Mesendoderm (in vitro differentiated cells): ENCODE measurements at regions not wholly inside any gene's neighbourhood (a gene's known extent, or its start where the extent isn't known, plus 50 kb on each side); places are given as distances from the start of the nearest gene placed in this dataset.

ENCODE experiments used
- DNase-seq: peaks from one replicate; pipeline ENCODE4 v3.0.0; 2013
- H2AK5ac ChIP-seq: 2 replicates; pipeline ENCODE4 v1.6.1; 2013; ENCODE audit warnings: low read length, inconsistent platforms
- H2BK120ac ChIP-seq: 2 replicates; pipeline ENCODE4 v1.6.1; 2013; ENCODE audit warnings: low read depth, mild to moderate bottlenecking, low read length, moderate library complexity, mixed read lengths
- H2BK15ac ChIP-seq: replicated peaks from 2 replicates; pipeline ENCODE4 v1.6.1; 2013; ENCODE audit warnings: low read depth, mild to moderate bottlenecking, moderate library complexity
- H2BK5ac ChIP-seq: 2 replicates; pipeline ENCODE4 v1.6.1; 2013; ENCODE audit warnings: low read length, inconsistent platforms
- H3K18ac ChIP-seq: 2 replicates; pipeline ENCODE4 v1.6.1; 2013; ENCODE audit warnings: mild to moderate bottlenecking, low read length, mixed read lengths
- H3K23ac ChIP-seq: one replicate; pipeline ENCODE4 v1.6.1; 2013; ENCODE audit warnings: low read length
- H3K27ac ChIP-seq: 2 replicates; pipeline ENCODE4 v1.5.1; 2013; ENCODE audit warnings: low read depth, mild to moderate bottlenecking, inconsistent platforms, low read length, moderate library complexity
- H3K27me3 ChIP-seq: 2 replicates; pipeline ENCODE4 v1.6.1; 2013; ENCODE audit warnings: low read length, control low read depth, mild to moderate bottlenecking, inconsistent platforms; ENCODE audit not compliant: insufficient read depth, poor library complexity
- H3K36me3 ChIP-seq: 2 replicates; pipeline ENCODE4 v1.6.1; 2013; ENCODE audit warnings: low read length, inconsistent platforms; ENCODE audit not compliant: control insufficient read depth, insufficient read depth
- H3K4ac ChIP-seq: one replicate; pipeline ENCODE4 v1.6.1; 2013; ENCODE audit warnings: low read depth, mild to moderate bottlenecking, low read length, moderate library complexity
- H3K4me1 ChIP-seq: 2 replicates; pipeline ENCODE4 v1.6.1; 2013; ENCODE audit warnings: low read depth, low read length, inconsistent platforms; ENCODE audit not compliant: control insufficient read depth
- H3K4me2 ChIP-seq: 2 replicates; pipeline ENCODE4 v1.6.1; 2013; ENCODE audit warnings: low read length
- H3K4me3 ChIP-seq: 2 replicates; pipeline ENCODE4 v1.5.1; 2013; ENCODE audit warnings: mild to moderate bottlenecking, low read length
- H3K56ac ChIP-seq: one replicate; pipeline ENCODE4 v1.6.1; 2013; ENCODE audit warnings: low read length
- H3K79me1 ChIP-seq: 2 replicates; pipeline ENCODE4 v1.6.1; 2013; ENCODE audit warnings: low read length, inconsistent platforms
- H3K79me2 ChIP-seq: 2 replicates; pipeline ENCODE4 v1.6.1; 2013; ENCODE audit warnings: mild to moderate bottlenecking, low read length; ENCODE audit not compliant: control insufficient read depth, insufficient read depth
- H3K9ac ChIP-seq: 2 replicates; pipeline ENCODE4 v1.6.1; 2013; ENCODE audit warnings: low read length, inconsistent platforms
- H4K5ac ChIP-seq: one replicate; pipeline ENCODE4 v1.6.1; 2013; ENCODE audit warnings: low read length
- H4K8ac ChIP-seq: one replicate; pipeline ENCODE4 v1.6.1; 2013; ENCODE audit warnings: low read depth, mild to moderate bottlenecking, control low read depth, low read length, moderate library complexity
- WGBS: extraction: QIAGEN DNeasy Blood & Tissue Kit; methylation state at CpG from one replicate; pipeline ENCODE4 v1.1.7; 2013; ENCODE audit warnings: low lambda C conversion rate, missing lambda C conversion rate; ENCODE audit not compliant: insufficient coverage; ENCODE audit errors: extremely low coverage; 5-methylcytosine and 5-hydroxymethylcytosine counted together

DNA sequence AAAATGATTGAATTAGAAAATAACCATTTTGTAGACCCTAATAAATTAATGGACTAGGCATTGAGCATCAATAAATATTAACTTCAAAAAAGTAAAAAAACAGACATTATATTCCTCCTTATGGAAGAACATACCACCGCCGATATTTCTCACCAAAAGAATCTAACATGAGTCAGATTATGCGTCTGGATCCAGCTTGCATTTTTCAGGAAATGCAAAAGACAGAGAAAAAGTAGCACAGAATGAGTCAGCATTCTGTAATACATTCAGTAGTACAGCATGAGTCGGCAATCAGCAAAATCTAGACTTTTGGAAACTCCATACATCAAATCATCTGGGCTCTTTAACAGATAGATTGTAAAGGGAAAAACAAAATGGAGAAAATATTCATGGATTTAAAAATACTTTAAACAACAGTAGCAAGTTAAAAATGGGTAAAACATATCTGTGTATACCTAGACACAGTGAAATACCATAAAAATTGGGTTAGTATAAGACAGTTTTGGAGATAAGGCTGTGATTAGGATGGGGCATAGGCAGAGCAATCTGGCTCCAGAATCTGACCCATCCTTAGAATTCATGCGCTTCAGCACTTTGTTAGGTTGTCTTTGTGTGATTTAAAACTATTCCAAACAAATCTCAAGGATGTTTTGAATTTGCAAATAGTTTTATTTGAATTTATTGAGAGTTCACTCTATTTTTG, 633.0 kb upstream of the FAM241A start:
- no peak overlapping the region for H4K5ac ChIP-seq
- H3K4me3 ChIP-seq = no peak overlapping the region
- no CpG with 5 or more reads among the region's 5 CpGs for WGBS
- H3K36me3 ChIP-seq = no peaks in the 10 kb centered on the region
- no peaks in the 10 kb centered on the region for H3K79me2 ChIP-seq
- H3K79me1 ChIP-seq = no peaks in the 10 kb centered on the region
- no peak overlapping the region for H2BK5ac ChIP-seq
- H3K18ac ChIP-seq = no peak overlapping the region
- no peaks in the 10 kb centered on the region for H3K4me1 ChIP-seq
- no peak overlapping the region for H3K4me2 ChIP-seq
- H3K9ac ChIP-seq = no peak overlapping the region
- no peak overlapping the region for H2BK120ac ChIP-seq
- H2AK5ac ChIP-seq = no peak overlapping the region
- no peak overlapping the region for H4K8ac ChIP-seq
- H2BK15ac ChIP-seq = no peak overlapping the region
- H3K4ac ChIP-seq = no peak overlapping the region
- H3K56ac ChIP-seq = no peak overlapping the region
- peak; percentile 24 for DNase-seq
- H3K27ac ChIP-seq = no peak overlapping the region
- H3K23ac ChIP-seq = no peak overlapping the region
- no peaks in the 10 kb centered on the region for H3K27me3 ChIP-seq

DNA sequence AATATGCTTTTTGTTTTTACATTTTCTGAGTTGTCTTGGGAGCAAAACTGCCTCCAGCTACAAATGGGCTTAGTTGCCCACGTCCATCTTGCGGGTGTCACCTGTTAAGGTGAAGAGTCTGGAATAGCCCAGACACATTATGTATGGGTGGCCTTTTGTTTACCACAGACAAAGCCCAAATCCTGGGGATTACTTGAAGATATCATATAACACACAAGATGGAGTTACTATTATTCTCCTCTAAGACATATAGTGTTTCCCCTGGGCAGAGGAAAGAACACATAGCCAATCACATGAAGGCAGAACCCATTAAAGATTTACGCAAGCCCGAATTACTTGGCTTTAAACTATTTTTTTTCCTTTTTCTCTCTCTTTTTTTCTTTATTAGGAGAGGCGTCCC, 625.6 kb upstream of the FAM241A start:
- DNase-seq = no peak
- H3K27me3 ChIP-seq = no peaks in the 10 kb centered on the region
- H3K4ac ChIP-seq = no peak overlapping the region
- H3K4me3 ChIP-seq = no peak overlapping the region
- no peaks in the 10 kb centered on the region for H3K79me2 ChIP-seq
- H3K79me1 ChIP-seq = no peaks in the 10 kb centered on the region
- no peaks in the 10 kb centered on the region for H3K4me1 ChIP-seq
- no CpG with 5 or more reads among the region's 5 CpGs for WGBS
- H3K23ac ChIP-seq = no peak overlapping the region
- H3K18ac ChIP-seq = no peak overlapping the region
- no peak overlapping the region for H2BK15ac ChIP-seq
- no peak overlapping the region for H4K8ac ChIP-seq
- H2BK120ac ChIP-seq = no peak overlapping the region
- no peak overlapping the region for H3K9ac ChIP-seq
- H2BK5ac ChIP-seq = no peak overlapping the region
- H3K4me2 ChIP-seq = no peak overlapping the region
- no peak overlapping the region for H4K5ac ChIP-seq
- no peak overlapping the region for H2AK5ac ChIP-seq
- H3K36me3 ChIP-seq = no peaks in the 10 kb centered on the region
- no peak overlapping the region for H3K56ac ChIP-seq
- no peak overlapping the region for H3K27ac ChIP-seq

DNA sequence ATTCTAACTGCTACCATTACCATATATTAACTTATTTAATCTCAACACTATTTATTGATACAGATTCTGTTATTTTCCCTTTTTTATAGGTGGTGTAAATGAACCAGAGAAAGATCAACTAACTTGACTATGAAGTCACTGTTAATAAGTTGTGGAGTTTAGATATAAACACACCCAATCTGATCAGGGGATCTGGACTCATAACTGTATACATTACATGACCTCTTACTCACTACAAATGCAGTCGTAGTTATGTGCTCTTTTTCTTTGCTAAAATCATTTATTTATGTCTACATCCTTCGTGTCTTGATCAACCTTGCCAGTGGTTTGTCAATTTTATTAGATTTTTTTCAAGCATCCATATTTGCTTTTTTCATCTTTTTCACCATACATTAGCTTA, 614.8 kb upstream of the FAM241A start:
- no peak overlapping the region for H3K56ac ChIP-seq
- H3K79me2 ChIP-seq = no peaks in the 10 kb centered on the region
- no peaks in the 10 kb centered on the region for H3K79me1 ChIP-seq
- H4K8ac ChIP-seq = no peak overlapping the region
- H3K27me3 ChIP-seq = no peaks in the 10 kb centered on the region
- H4K5ac ChIP-seq = no peak overlapping the region
- H3K4me2 ChIP-seq = no peak overlapping the region
- WGBS = no CpG with 5 or more reads among the region's 2 CpGs
- H2BK15ac ChIP-seq = no peak overlapping the region
- no peak overlapping the region for H2BK5ac ChIP-seq
- no peak overlapping the region for H2BK120ac ChIP-seq
- no peak overlapping the region for H3K27ac ChIP-seq
- H3K36me3 ChIP-seq = no peaks in the 10 kb centered on the region
- H3K4me3 ChIP-seq = no peak overlapping the region
- H3K4me1 ChIP-seq = no peaks in the 10 kb centered on the region
- H3K4ac ChIP-seq = no peak overlapping the region
- H3K9ac ChIP-seq = no peak overlapping the region
- DNase-seq = no peak
- H2AK5ac ChIP-seq = no peak overlapping the region
- no peak overlapping the region for H3K23ac ChIP-seq
- H3K18ac ChIP-seq = no peak overlapping the region

GRCh38 chr4:111535792-111536191, 609.5 kb upstream of the FAM241A start:
- Histone ChIP-seq H3K4me1 (no peaks in the 10 kb centered on the region), H3K36me3 (no peaks in the 10 kb centered on the region)

DNA sequence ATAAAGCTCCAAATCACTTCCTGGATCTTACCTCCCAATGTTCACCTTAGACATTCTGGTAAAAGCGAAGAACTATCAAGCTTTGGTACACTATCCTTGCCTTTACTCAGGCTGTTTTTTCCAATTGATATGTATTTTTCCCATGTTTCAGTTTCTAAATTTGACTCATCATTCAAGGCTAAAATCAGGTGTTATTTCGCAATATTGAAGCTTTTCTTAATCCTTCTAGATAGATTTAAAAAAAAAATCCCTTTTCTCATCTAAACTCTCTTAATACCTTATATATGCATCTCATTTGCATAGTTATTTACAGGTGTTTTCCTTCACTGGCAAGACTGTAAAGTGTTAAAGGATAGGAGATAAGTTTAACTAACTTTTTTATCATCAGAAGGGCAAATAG, 608.1 kb upstream of the FAM241A start:
- no peaks in the 10 kb centered on the region for H3K79me2 ChIP-seq
- no peaks in the 10 kb centered on the region for H3K27me3 ChIP-seq
- H4K8ac ChIP-seq = no peak overlapping the region
- WGBS = no CpG with 5 or more reads among the region's 2 CpGs
- DNase-seq = no peak
- no peak overlapping the region for H2BK120ac ChIP-seq
- no peak overlapping the region for H3K27ac ChIP-seq
- H3K36me3 ChIP-seq = no peaks in the 10 kb centered on the region
- no peak overlapping the region for H3K4me2 ChIP-seq
- H3K9ac ChIP-seq = no peak overlapping the region
- no peaks in the 10 kb centered on the region for H3K79me1 ChIP-seq
- no peak overlapping the region for H3K18ac ChIP-seq
- H3K4me1 ChIP-seq = no peaks in the 10 kb centered on the region
- H2BK15ac ChIP-seq = no peak overlapping the region
- H2BK5ac ChIP-seq = no peak overlapping the region
- no peak overlapping the region for H2AK5ac ChIP-seq
- H3K4me3 ChIP-seq = no peak overlapping the region
- no peak overlapping the region for H3K23ac ChIP-seq
- H4K5ac ChIP-seq = no peak overlapping the region
- H3K56ac ChIP-seq = no peak overlapping the region
- no peak overlapping the region for H3K4ac ChIP-seq

More at GRCh38 chr4:111535792-111536191, 609.5 kb upstream of the FAM241A start:
- no peak for DNase-seq
- H3K4me3 ChIP-seq = no peak overlapping the region
- H2AK5ac ChIP-seq = no peak overlapping the region
- no peak overlapping the region for H2BK120ac ChIP-seq
- H4K5ac ChIP-seq = no peak overlapping the region
- no CpG with 5 or more reads among the region's 1 CpG for WGBS
- H3K9ac ChIP-seq = no peak overlapping the region
- no peak overlapping the region for H2BK5ac ChIP-seq
- no peak overlapping the region for H2BK15ac ChIP-seq
- no peak overlapping the region for H3K4me2 ChIP-seq
- no peaks in the 10 kb centered on the region for H3K79me2 ChIP-seq
- H3K23ac ChIP-seq = no peak overlapping the region
- no peaks in the 10 kb centered on the region for H3K27me3 ChIP-seq
- H3K56ac ChIP-seq = no peak overlapping the region
- no peak overlapping the region for H4K8ac ChIP-seq
- H3K18ac ChIP-seq = no peak overlapping the region
- no peak overlapping the region for H3K27ac ChIP-seq
- H3K79me1 ChIP-seq = no peaks in the 10 kb centered on the region
- no peak overlapping the region for H3K4ac ChIP-seq

GRCh38 chr4:111537871-111538270, 607.4 kb upstream of the FAM241A start:
- Histone ChIP-seq H4K5ac (no peak overlapping the region), H3K9ac (no peak overlapping the region), H3K4me1 (no peaks in the 10 kb centered on the region), H3K79me2 (no peaks in the 10 kb centered on the region), H2BK120ac (no peak overlapping the region), H3K18ac (peak overlapping the region; percentile 70), H3K79me1 (no peaks in the 10 kb centered on the region), H3K36me3 (no peaks in the 10 kb centered on the region), H2AK5ac (no peak overlapping the region), H4K8ac (no peak overlapping the region), H3K4me2 (no peak overlapping the region), H2BK5ac (no peak overlapping the region), H3K56ac (no peak overlapping the region), H3K27me3 (no peaks in the 10 kb centered on the region), H3K4me3 (no peak overlapping the region), H3K23ac (no peak overlapping the region), H3K4ac (no peak overlapping the region), H3K27ac (no peak overlapping the region), H2BK15ac (no peak overlapping the region)
- WGBS = no CpG with 5 or more reads among the region's 3 CpGs
- peak; percentile 10 for DNase-seq
